Retinal pigment epithelial cell (primary cell): ENCODE measurements at regions not wholly inside any gene's neighbourhood (a gene's known extent, or its start where the extent isn't known, plus 50 kb on each side); places are given as distances from the start of the nearest gene placed in this dataset.

Source experiments
- DNase-seq: peaks from one replicate; pipeline ENCODE4 v3.0.0-alpha.2; 2010; ENCODE audit warnings: low read depth
- H3K4me3 ChIP-seq: 2 replicates; pipeline ENCODE4 v1.5.1; 2011; ENCODE audit warnings: mild to moderate bottlenecking, low read length, control low read depth, moderate library complexity
- TF ChIP-seq, protein P1 (sequence below): conservative IDR thresholded peaks from 2 replicates; pipeline ENCODE4 v1.5.1; 2011; ENCODE audit warnings: low read depth, low read length, control low read depth, inconsistent platforms

DNA sequence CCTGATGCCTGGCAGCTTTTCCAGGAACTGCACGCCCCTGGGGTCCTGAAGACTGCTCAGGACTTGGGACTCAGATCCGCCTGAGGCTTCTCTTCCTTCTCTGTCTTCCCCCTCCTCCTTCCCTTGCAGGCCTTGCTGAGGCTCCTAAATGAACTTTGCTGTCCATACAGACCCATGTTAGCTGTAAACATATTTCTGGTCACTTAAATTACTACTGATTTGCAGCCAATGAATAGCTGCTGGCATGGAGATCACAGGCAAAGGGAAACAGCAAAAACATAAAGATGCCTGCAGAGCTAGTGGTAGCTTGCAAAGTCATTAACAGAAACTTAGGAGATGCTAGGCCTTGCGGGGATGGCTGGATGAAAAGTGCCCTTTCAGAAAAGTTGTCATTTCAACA lies 261.9 kb downstream of the GADD45G start:
- no peak overlapping the region for H3K4me3 ChIP-seq
- DNase-seq, result no peak
- TF ChIP-seq, protein P1, sequence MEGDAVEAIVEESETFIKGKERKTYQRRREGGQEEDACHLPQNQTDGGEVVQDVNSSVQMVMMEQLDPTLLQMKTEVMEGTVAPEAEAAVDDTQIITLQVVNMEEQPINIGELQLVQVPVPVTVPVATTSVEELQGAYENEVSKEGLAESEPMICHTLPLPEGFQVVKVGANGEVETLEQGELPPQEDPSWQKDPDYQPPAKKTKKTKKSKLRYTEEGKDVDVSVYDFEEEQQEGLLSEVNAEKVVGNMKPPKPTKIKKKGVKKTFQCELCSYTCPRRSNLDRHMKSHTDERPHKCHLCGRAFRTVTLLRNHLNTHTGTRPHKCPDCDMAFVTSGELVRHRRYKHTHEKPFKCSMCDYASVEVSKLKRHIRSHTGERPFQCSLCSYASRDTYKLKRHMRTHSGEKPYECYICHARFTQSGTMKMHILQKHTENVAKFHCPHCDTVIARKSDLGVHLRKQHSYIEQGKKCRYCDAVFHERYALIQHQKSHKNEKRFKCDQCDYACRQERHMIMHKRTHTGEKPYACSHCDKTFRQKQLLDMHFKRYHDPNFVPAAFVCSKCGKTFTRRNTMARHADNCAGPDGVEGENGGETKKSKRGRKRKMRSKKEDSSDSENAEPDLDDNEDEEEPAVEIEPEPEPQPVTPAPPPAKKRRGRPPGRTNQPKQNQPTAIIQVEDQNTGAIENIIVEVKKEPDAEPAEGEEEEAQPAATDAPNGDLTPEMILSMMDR, result no peak

DNA sequence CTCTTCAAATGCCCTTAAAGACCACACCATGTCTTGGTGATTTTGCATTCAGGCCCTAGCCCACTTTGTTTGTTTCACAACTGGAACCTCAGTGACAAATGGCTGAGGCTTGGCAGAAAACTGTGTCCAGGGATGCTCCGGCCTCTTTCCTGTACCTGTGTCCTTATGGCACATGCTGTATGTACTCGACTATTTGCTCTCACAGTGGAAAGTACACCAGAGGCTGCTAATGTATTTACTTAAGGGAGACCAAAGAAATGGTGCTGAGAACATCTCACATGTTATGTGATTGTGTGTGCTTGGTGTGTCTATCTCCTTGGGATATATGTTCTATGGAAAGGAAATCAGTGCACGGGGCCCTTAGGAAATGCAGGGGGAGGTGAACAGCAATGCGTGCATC lies 263.3 kb downstream of the GADD45G start:
- DNase-seq, result no peak
- no peak overlapping the region for H3K4me3 ChIP-seq
- TF ChIP-seq, protein P1, result no peak

DNA sequence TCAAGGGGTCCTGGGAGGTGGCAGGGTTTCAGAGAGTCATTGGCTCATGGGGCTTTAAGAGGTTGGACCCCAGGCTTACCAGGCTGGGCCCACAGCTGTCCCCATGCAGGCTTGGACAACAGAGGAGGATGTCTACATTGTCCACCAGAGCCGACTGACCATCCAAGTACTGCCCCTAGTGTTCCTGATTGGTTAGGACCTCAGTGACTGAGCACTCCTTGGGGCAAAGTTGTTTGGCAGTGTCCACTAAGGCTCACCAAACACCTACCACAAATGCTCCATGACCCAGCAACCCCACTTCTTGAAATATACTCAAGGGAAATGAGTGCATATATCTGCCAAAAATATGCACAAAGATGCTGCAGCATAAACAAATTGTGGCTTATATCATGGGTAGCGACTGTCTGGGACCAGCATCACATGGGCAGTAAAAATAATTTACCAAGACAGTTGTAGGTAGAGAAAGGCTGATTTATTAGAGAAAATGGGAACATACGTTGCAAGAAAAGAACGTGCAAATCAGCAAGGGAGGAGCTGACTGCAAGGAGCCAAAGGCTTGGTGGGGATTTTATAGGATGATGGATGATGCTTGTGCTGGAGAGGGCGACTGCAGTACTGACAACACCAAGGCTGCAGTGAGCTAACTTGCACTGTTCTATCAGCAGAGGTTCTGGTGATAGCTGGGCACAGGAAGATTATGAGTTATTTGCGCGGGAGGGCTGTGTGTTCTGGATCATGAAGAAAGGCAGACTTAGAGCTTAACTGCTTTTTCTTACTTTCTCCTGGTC lies 265.2 kb downstream of the GADD45G start:
- TF ChIP-seq, protein P1, result no peak
- no peak overlapping the region for H3K4me3 ChIP-seq
- DNase-seq, result no peak

DNA sequence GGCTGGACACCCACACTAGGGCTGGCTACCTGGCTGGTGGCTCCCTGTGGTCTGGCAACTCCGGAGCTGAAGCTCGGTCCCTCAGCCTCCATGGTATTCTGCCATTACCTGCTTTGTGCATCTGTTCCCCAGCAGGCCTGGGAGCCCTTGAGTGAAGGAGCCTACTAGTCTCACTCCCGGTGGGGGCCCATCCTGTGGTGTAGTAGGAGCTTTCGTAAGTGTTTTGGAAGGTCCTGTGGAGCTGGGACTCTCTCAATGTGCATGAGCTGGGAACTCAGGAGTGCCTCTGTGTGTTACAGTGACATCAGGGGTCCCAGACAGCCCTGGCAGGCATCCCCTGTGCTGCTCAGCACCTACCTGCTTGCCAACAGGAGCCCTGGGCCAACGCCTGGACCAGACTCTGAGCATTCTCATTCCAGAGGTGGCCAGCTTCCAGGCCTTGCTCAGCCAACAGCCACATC lies 267.1 kb downstream of the GADD45G start:
- TF ChIP-seq, protein P1, result no peak
- H3K4me3 ChIP-seq, result no peak overlapping the region
- no peak for DNase-seq

DNA sequence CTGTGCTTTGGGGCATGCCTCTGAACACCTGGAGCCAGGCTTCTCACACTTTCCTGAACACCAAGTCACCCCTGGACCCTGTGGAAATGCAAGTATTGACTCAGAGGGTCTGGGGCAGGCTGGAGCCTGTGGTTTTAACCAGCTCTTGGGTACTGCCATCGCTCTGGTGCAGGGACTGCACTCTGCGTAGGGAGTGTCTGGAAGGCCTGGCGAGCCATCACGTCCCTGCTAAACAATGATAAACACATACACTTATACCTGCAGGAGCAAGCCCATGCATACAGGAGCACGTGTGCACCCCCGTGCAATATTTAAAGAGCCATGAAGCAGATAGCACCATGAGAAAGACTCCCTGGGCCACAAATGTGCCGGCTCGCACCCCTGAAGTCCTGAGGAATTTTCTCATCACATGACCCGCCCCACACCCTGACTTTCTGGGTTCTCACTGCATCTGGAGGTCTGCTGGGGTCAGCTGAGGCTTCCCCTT lies 267.7 kb downstream of the GADD45G start:
- TF ChIP-seq, protein P1, result no peak
- H3K4me3 ChIP-seq, result no peak overlapping the region
- DNase-seq, result no peak

DNA sequence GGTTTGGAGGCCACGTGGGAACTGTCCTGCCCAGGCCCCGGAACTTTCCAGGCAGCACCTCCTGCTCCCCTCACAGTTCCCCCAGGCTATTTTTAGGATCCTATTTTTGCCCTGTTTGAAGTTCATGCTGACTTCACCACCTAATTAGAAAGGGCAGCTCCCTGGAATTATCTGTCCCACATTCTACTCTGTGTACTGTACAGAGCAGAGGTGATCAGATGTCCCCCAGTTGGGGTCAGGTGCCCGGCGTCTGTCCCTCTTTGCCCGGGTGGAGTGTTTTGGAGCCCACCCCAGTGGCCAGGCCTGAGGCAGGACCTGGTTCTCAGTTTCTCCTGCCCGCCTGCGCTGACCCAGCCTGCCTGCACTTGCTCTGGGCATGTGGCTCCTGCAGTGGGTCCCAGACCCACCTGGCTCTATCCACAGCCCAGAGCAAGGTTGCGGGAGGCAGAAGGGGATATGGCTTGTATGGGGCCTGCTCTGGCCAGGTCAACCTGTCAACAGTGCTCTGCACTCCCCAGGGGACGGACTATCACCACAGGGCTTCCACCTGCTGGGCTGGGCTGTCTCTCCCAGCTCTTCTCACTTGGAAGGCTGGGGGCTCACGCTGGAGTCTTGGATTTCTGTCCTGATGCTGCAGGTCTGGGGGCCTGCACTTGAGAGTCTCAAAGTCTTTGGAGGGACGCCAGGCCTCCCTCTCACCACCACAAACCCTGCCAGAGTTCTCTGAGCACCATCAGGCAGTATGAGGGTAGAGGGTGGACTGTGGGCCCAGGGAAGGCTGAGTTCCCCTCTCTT lies 268.3 kb downstream of the GADD45G start:
- H3K4me3 ChIP-seq, result no peak overlapping the region
- TF ChIP-seq, protein P1, result no peak
- no peak for DNase-seq

DNA sequence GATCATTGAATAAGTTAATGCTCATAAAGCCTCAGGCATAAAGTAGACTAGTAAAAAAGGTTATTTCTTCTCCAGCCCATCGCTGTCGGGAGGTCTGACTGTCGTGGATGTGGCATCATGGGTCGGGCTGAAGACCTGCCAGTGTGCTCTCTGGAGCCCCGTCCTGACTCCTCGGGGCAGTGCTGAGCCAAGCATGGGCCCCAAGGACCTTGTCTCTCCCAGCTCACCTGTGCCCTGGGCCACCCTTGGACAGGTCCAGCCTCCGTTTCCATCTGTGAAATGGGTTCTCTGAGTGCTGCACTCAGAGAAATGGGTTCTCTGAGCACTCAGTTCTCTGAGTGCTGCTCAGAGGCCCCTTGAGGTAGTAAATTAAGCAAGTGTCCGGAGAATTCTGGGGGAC lies 269.0 kb downstream of the GADD45G start:
- DNase-seq, result no peak
- H3K4me3 ChIP-seq, result no peak overlapping the region
- TF ChIP-seq, protein P1, result no peak
